ENCODE measurements at regions not wholly inside any gene's neighbourhood (a gene's known extent, or its start where the extent isn't known, plus 50 kb on each side); places are given as distances from the start of the nearest gene placed in this dataset.

- no peak for DNase-seq
Measured at GRCh38 chr12:124227951-124228711, 66.8 kb upstream of the RFLNA start.

DNA sequence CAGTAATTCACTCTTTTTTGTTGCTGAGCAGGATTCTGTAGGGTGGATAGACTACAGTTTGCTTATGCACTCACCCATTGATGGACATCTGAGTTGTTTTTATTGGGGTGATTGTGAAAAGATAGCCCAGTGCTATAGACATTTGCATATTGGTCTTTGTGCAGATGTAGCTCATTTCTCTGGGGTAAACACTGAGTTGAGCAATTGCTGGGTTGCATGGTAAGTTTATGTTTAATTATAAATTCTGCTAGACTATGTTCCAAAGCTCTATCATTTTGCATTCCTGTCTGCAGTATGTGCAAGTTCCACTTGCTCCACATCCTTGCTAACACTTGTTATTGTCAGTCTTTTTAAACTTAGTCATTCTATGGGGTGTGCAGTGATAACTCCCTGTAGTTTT lies 65.4 kb upstream of the RFLNA start:
- DNase-seq, result no peak

DNA sequence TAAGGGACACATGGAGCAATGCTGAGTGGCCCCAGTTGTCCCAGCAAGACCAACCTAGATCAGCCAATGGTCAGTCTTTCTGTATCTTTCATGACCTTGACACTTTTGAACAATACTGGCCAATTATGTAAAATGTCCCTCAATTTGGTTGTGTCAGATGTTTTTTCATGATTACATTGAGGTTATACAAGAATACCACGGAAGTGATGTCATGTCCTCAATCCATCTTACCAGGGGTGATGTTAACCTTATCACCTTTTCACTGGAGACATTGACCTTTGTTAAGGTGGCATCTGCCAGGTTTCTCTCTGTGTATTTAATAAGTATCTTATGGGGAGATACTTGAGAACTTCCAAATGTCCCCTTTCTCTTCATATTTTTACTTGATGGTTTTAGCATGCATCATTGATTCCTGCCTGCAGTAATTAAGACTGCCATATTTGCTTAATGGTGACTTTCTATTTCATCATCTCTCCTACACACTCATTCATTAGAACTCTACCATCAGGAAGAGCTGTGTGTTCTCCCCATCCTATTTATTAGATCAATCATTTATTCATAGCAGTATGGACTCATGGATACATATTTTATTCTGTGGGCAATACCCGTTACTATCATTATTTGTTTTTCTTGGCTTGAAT lies 64.7 kb upstream of the RFLNA start:
- DNase-seq, result no peak

DNA sequence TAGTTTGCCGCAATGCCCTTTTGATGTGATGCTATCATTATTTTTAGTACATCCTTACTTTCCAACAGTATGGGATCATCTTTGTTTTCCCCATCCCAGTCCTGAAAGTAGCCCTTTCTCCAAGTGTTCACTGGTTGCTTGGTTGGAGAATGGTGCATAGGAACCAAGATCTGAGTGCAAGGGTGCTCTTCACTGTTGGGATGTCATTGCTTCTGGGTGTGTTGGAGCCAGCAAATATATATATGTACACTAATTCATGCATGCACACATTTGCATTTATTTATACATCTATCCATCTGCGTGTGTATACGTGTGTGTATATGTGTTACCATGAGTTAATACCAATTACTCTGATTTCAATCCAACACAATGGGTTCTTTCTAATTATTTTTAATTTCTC lies 64.1 kb upstream of the RFLNA start:
- no peak for DNase-seq

DNA sequence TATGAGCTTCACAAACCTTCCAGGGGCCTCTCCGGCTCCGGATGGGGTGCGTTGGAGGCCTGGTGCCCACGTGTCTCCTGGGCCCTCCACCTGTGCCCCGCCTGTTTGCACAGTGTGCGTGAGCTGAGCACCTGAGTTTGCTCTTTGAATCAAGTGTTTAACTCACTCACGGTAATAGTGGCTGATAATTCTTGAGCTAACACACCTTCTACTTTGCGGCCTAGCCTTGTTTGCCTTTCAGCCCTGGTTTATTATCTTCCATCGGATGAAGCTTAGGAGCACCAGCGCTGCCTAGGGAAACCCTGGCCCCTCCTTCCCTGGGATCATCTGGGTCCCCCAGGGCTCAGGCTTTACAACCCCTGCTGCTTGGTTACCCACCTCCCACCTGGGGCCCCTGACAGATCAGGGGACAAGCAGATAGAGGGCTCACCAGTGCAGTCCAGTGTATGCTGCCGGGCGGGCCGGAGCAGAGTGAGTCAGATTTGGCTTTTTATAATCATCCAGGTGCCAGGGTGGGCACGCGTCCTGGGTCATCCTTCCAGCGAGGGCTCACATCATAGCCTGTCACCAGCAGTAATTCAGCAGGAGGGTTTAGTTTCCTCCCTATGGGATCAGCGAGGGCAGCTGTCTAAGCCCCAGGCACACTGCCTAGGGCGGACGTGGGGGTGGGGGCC lies 62.8 kb upstream of the RFLNA start:
- no peak for DNase-seq

GRCh38 chr12:124232654-124232987 lies 62.3 kb upstream of the RFLNA start:
- no peak for DNase-seq

DNA sequence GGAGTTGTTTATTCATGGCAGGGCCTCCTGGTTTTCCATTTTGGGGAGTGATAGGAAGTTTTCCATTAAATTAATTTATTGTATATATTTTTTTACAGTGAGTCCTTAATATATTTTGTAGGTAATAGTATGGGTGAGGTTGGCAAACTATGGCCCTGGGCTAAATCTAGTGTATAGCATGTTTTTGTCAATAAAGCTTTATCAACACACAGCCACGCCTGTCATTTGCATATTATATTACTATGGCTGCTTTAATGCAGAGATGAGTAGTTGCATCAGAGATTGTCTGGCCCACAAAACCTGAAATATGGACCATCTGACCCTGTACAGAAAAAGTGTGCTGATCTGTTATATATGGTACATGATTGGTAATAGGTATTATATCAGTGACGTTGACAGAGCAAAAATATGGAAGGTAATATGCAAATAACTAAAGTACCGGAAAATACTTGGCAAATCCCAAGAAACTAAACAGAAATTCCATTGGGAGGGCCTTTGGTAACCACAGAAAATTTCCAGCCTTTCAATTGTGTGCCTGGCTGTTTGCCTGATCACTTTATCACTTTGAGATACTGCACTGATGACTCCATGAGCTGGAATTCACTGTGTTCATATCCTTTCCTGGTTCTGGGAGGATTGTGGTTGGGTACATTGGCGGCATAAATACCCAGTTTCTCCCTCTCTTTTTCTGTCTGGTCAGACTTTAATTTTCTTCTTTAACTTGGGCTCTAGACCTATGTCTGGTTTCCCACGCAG lies 61.7 kb upstream of the RFLNA start:
- no peak for DNase-seq

- DNase-seq, result no peak
Measured at GRCh38 chr12:124233846-124234640, 60.9 kb upstream of the RFLNA start.

DNA sequence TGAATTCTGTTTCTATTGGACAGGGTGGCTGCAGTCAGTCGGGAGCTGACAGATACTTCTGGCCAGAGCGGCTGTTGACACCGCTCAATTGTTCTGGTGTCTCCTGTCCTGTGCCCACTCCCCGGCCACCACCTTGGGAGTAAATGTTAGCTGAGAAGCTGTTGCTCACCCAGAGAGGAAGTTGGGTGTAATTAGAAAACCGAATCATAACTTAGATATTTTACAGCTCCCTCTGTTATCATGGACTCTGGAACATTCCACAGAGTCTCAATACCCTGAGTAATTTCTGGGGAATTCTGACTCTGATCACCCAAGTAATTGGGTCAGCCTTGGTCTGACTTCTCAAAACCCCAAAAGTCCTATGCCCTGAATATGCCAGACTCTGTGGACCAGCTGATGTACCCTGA lies 58.3 kb upstream of the RFLNA start:
- DNase-seq, result no peak

GRCh38 chr12:124238886-124239285 lies 56.0 kb upstream of the RFLNA start:
- no peak for DNase-seq

DNA sequence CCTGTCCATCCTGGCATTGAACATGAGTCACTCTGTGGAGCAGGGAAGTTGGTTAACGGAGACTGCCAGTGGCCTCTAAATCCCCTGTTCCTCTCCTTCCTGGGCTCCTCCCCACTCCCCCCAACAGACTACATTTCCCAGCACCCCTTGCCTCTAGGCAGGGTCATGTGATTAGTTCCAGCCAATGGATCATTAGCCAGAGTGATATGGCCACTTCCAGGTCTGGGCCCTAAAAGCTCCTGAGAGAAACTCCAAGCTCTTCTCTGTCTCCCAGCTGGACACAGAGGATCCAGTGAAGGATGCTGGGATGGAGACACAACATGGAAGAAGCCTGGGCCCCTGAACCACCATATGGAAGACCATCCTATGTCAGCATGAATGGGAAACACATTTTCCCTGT lies 54.4 kb upstream of the RFLNA start:
- no peak for DNase-seq

- DNase-seq, result no peak
Measured at GRCh38 chr12:124241776-124242528, 52.9 kb upstream of the RFLNA start.

DNA sequence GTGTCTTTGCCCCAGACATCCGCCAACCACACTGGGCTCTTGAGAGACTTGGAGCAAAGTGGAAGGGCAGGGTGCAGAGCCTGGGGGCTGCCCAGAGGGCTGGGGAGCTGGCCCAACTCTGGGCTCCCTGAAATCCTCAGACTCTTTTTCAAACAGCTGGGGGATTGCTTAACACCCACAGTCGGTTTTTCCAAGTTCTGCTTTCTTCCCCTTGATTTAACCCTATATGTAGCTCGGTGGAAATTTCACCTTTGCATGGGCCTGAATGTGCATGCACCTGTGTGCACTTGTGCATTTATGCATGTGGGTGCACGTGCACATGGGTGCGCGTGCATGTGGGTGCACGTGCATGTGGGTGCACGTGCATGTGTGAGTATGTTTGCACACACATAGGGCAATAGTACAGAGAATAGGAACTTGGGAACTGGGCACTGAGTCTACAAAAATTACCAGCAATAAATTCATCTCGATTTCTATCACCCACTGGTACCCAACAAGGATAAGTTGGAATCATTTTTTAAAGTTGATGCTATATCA lies 52.3 kb upstream of the RFLNA start:
- no peak for DNase-seq

DNA sequence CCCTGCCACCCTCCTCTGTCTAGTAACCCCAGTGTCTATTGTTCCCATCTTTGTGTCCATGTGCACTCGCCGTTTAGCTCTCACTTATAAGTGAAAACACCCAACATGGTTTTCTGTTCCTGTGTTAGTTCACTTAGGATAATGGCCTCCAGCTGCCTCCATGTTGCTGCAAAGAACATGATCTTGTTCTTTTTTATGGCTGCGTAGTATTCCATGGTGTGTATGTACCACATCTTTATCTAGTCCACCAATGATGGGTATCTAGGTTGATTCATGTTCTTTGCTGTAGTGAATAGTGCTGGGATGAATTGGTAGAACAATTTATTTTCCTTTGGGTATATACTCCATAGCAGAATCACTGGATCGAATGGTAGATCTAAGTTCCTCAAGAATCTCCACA lies 51.0 kb upstream of the RFLNA start:
- DNase-seq, result no peak

Data from NCI-H2029 treated with DMSO at 0.1 percent for 48 hours (cell line).